Ovary (tissue), 3 donors: ENCODE measurements at regions not wholly inside any gene's neighbourhood (a gene's known extent, or its start where the extent isn't known, plus 50 kb on each side); places are given as distances from the start of the nearest gene placed in this dataset.

ENCODE experiments used
- CTCF ChIP-seq, 3 donors: fragments of 450-650 bp in 2 of 3; fragments of 200-600 bp in 1 of 3; IDR thresholded peaks; one replicate each; pipeline versions ENCODE4 v1.5.1 to v1.8.0; 2016 to 2022; ENCODE audit warnings: antibody characterized with exemption in 3 of 3, mild to moderate bottlenecking in 1 of 3
- EP300 ChIP-seq: sonication (generic); formaldehyde crosslinking; IDR thresholded peaks from one replicate; pipeline ENCODE4 v1.6.1; 2017; ENCODE audit warnings: antibody characterized with exemption
- POLR2A ChIP-seq: fragments of 450-650 bp; IDR thresholded peaks from one replicate; pipeline ENCODE4 v1.6.1; 2017; ENCODE audit warnings: antibody characterized with exemption, mild to moderate bottlenecking, moderate library complexity
- donor health status: DM: no; HTN: no; CAD: no.

- TF ChIP-seq CTCF (IDR thresholded peaks at IDR 0.05) (no peak), POLR2A (no peak), EP300 (no peak)
Observed at GRCh38 chr7:3200504-3200903, 100.5 kb upstream of the SDK1 start.
